Activated CD4-positive, alpha-beta memory T cell treated with anti-CD3 and anti-CD28 coated beads for 36 hours (primary cell): ENCODE measurements at regions not wholly inside any gene's neighbourhood (a gene's known extent, or its start where the extent isn't known, plus 50 kb on each side); places are given as distances from the start of the nearest gene placed in this dataset.

ENCODE experiments used
- CTCF ChIA-PET: fragments of 350-600 bp; sonication (Branson Sonifier 250); formaldehyde crosslinking; loops from one replicate; lab custom pipeline; 2021; ENCODE audit warnings: antibody characterized with exemption, inconsistent platforms; lab: Charles Lee
- POLR2A ChIA-PET: fragments of 350-600 bp; sonication (Branson Sonifier 250); formaldehyde crosslinking; loops from one replicate; lab custom pipeline; 2021; ENCODE audit warnings: antibody characterized with exemption; lab: Charles Lee
- DNase-seq: peaks from one replicate; pipeline ENCODE4 v3.0.0-alpha.2; 2020
- H3K27ac Mint-ChIP-seq: one replicate; pipeline ENCODE4 v1.8.0; 2021; ENCODE audit warnings: mixed read lengths
- H3K27me3 Mint-ChIP-seq: one replicate; pipeline ENCODE4 v1.8.0; 2021; ENCODE audit warnings: mixed read lengths
- H3K36me3 Mint-ChIP-seq: one replicate; pipeline ENCODE4 v1.8.0; 2021; ENCODE audit warnings: mixed read lengths
- H3K4me1 Mint-ChIP-seq: one replicate; pipeline ENCODE4 v1.8.0; 2021; ENCODE audit warnings: low read depth, mixed read lengths
- H3K4me3 Mint-ChIP-seq: one replicate; pipeline ENCODE4 v1.8.0; 2021; ENCODE audit warnings: mild to moderate bottlenecking, mixed read lengths
- H3K9me3 Mint-ChIP-seq: one replicate; pipeline ENCODE4 v1.8.0; 2021; ENCODE audit warnings: mixed read lengths
- intact Hi-C: fragments of 100-400 bp; cut with micrococcal nuclease; formaldehyde crosslinking; loops from one replicate; pipeline ENCODE4 v1.15.1; 2023

DNA sequence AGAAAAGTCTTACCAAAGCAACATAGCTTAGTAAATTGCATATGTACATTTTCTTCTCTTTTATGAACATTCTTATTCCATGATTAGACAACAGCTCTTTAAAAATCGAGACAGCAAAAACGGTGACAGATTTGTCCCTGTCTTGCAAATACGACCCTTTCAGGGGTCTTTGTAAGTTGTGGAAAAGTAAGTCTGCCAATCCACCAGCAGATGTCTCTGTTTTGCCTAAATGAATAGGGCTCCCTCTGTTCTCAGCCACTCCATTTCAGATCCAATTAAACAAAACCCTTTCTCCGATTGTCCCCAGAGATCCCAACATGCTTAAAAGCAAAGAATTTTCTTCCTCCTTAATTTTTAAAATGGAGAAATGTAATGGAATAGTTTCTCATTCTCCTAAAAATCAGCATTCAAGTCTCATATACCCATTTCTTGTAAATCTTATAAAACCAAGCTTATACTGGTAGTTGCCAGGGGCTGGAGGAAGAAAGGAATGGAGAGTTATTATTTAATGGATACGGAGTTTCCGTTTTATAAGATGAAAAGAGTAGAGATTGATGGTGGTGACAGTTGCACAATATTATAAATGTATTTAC, 61.0 kb upstream of the NFE2L3 start:
- CTCF ChIA-PET = interaction anchor here (0.7 to 6.4 kb wide), 49 partner anchors 9 to 601 kb away, joined by 3 to 100 read pairs (median 5); partner anchors contain the start of genes NFE2L3 and SNX10
- H3K27ac Mint-ChIP-seq = no peak overlapping the region
- DNase-seq = no peak

DNA sequence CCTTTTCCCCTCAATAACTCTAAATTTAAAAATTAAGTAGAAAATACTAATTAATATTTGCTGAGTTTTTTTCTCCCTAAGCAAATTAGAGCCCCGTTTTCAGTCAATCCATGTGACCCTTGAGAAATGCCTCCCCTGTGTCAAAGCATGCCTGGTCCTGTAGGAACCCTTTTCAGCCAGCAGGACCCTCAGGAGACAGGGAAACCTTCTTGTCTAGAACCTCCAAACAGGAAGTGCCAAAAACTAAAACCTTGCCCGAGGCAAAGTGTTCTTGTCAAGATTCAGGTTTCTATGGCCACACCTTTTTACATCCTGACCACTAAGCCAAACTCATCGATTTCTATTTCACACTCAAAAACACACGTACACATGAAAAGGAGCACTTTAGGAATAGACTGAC, 60.1 kb upstream of the NFE2L3 start:
- Mint-ChIP-seq H3K9me3 (no peaks in the 10 kb centered on the region), H3K4me1 (peaks cover 21% of the 10 kb centered on the region), H3K36me3 (no peaks in the 10 kb centered on the region), H3K4me3 (no peak overlapping the region), H3K27me3 (no peaks in the 10 kb centered on the region), H3K27ac (no peak overlapping the region)
- ChIA-PET CTCF (interaction anchor here (0.6 to 6.4 kb wide), 19 partner anchors 8 to 1069 kb away, joined by 3 to 100 read pairs (median 10); partner anchors contain the start of gene NFE2L3), POLR2A (interaction anchor here (1.1 to 2.0 kb wide), 3 partner anchors 60 to 101 kb away, joined by 3 to 9 read pairs (median 6); partner anchors contain the start of gene NFE2L3)
- intact Hi-C loops = loop anchor here (1.0 to 5.0 kb wide), 7 partner anchors 61 to 575 kb away; partner anchors contain the start of genes HNRNPA2B1 and NFE2L3
- no peak for DNase-seq

More for the DNA sequence above, 61.0 kb upstream of the NFE2L3 start:
- H3K9me3 Mint-ChIP-seq = no peaks in the 10 kb centered on the region
- H3K27me3 Mint-ChIP-seq = no peaks in the 10 kb centered on the region
- no peaks in the 10 kb centered on the region for H3K36me3 Mint-ChIP-seq
- POLR2A ChIA-PET = interaction anchor here (0.6 to 1.2 kb wide), 3 partner anchors 61 to 111 kb away, joined by 3 read pairs; partner anchors contain the start of genes CBX3 and NFE2L3
- H3K4me1 Mint-ChIP-seq = peaks cover 14% of the 10 kb centered on the region
- intact Hi-C loops = loop anchor here (1.0 to 5.0 kb wide), 7 partner anchors 62 to 576 kb away; partner anchors contain the start of genes HNRNPA2B1 and NFE2L3
- H3K4me3 Mint-ChIP-seq = no peak overlapping the region

DNA sequence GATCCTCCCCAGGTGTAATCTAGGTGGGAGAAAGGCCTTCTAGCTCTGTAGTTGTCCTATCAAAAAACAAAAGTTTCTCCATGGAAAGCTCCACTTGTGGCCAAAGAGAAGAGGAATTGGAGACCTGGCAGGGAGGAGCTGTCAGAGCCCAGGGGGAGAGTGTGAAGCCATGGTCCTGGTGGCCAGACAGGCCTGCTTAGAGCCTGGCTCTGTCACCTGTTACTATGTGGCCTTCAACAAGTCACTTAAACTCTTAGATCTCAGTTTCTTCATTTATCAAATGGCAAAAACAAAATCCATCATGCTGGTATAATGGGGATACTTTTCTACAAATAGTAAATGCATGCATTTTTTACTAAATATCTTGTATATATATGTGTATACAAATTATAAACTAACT, 59.0 kb upstream of the NFE2L3 start:
- Mint-ChIP-seq H3K36me3 (no peaks in the 10 kb centered on the region), H3K4me3 (no peak overlapping the region), H3K4me1 (peaks cover 31% of the 10 kb centered on the region), H3K27me3 (no peaks in the 10 kb centered on the region), H3K27ac (no peak overlapping the region), H3K9me3 (no peaks in the 10 kb centered on the region)
- POLR2A ChIA-PET = interaction anchor here (0.7 to 2.0 kb wide), 4 partner anchors 59 to 104 kb away, joined by 3 to 9 read pairs (median 4); partner anchors contain the start of gene NFE2L3
- intact Hi-C loops = loop anchor here (5.0 kb wide), 1 partner anchor 574 kb away; no protein-coding TSS in a partner anchor
- CTCF ChIA-PET = interaction anchor here (0.6 to 6.4 kb wide), 6 partner anchors 9 to 575 kb away, joined by 3 to 100 read pairs (median 4); no protein-coding TSS in a partner anchor
- no peak for DNase-seq

DNA sequence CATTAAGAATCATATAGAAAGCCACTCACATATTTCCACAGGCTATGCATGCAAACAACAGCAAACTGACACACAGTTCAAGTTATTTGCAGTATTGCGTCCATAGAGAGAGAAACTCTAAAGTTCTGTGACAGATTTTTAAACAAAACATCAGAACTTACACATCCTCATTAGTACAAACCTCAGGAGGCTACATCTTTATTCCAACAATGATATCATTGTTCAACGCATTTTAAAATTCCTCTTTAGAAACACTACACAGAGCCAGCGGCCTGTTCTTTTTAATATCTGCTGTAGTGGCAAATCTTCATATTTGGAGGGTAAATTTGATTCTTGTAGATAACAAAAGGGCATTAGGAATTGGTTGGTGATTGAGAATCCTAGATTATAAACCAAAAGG, 55.9 kb upstream of the NFE2L3 start:
- no peak overlapping the region for H3K4me3 Mint-ChIP-seq
- H3K4me1 Mint-ChIP-seq = peaks cover 30% of the 10 kb centered on the region
- no peaks in the 10 kb centered on the region for H3K9me3 Mint-ChIP-seq
- no peaks in the 10 kb centered on the region for H3K36me3 Mint-ChIP-seq
- no peaks in the 10 kb centered on the region for H3K27me3 Mint-ChIP-seq
- no peak overlapping the region for H3K27ac Mint-ChIP-seq
- DNase-seq = no peak
- ChIA-PET POLR2A (no interaction called here), CTCF (interaction anchor here (1.4 kb wide), 1 partner anchor 274 kb away, joined by 4 read pairs; no protein-coding TSS in a partner anchor)
- intact Hi-C loops = loop anchor here (1.0 kb wide), 1 partner anchor 10 kb away; no protein-coding TSS in a partner anchor

DNA sequence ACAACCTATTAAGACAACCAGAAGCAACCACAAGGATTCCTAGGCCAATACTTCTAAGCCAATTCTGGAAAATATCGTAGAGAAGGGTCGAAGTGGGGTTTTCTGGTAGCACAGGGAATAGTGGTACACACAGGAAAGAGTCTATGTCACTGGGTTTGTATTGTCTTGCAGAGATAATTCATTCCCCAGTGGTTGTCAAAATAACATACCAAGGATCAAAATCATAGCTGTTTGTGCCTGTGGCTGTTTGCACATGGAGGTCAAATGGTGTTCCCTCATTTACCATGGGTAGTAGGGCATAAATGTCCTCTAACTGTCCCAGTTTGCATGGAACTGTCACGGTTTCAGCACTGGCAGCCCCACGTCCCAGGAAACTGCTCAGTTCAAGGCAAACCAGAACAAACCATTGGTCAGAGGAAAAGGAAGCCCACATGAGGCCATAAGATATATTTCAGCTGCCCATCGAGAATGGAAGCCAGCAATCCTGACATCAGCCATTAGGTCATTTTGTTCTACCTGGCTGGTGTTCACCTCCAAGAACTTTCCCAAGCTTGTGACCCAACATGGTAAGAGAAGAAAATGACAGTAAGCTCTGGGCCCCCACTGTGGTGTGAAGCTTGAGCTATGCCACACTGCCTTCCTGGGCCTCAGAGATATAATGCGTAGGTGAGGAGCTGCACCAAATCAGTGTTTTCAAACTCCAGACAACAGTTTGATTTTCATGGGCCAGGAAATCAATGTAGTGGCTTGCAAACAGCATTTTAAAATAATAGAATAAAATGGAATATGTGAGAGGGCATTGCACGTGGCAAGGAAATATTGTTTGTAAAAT, 53.9 kb upstream of the NFE2L3 start:
- CTCF ChIA-PET = no interaction called here
- peak overlapping the region; percentile 85 for H3K27ac Mint-ChIP-seq
- H3K27me3 Mint-ChIP-seq = no peaks in the 10 kb centered on the region
- no peaks in the 10 kb centered on the region for H3K36me3 Mint-ChIP-seq
- peaks cover 30% of the 10 kb centered on the region for H3K4me1 Mint-ChIP-seq
- no peaks in the 10 kb centered on the region for H3K9me3 Mint-ChIP-seq
- DNase-seq = no peak
- peak overlapping the region; percentile 18 for H3K4me3 Mint-ChIP-seq
- intact Hi-C loops = no loop called here
- POLR2A ChIA-PET = interaction anchor here (1.1 to 1.4 kb wide), 2 partner anchors 53 to 90 kb away, joined by 3 to 5 read pairs; partner anchors contain the start of gene NFE2L3

DNA sequence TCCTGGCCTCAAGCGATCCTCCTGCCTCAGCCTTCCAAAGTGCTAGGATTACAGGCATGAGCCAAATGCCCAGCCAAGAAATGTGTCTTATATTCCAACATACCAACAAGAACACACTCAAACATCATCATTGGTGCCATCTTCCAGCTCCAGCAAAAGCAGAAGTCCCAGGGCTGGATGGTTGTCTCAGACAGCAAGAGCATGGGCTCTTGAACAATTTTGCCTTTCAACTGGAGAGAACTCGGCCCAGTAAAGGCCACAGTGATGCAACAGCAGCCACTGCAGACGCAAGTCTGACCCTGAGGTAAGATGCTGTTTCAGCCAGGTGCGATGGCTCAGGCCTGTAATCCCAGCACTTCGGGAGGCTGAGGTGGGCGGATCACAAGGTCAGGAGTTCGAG, 52.8 kb upstream of the NFE2L3 start:
- CTCF ChIA-PET = interaction anchor here (1.0 kb wide), 1 partner anchor 9 kb away, joined by 3 read pairs; no protein-coding TSS in a partner anchor

DNA sequence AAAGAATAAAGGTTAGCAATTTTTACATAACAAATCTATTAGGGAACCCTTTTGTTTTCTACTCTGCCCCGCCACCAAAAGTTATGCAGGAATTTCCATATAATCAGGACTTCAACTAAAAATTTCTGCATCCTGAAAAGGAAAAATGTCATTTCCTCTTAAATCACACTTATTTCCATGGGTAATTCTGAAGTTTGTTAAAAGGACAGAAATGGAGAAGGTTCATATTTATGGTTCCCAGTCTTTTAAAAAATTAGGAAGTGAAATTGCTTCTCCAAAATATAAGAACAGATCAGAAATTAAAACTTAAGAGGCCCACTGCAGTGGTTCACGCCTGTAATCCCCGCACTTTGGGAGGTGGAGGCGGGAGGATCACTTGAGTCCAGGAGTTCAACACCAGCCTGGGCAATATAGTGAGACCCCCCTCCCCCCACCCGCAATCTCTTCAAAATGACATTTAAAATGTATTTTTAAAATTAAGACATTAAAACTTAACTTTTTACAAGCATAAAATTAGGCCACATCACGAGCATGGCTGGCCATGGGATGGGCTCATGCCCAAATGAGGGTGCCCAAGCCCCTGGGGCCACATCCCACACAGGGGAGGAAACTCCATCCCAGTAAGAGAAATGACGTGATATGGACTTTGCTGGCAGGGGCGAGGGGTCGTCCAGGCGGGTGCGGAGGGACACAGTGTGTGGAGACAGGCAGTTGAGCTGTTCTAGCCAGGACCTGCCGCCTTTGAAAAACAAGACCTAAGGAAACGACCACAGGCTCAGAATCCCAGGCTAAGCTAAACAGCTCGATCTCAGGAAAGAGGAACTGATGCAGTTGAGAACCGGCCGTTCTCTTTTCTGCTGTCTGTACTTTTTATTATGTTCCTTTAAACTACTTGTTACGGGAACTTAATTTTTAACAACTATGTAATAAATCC, 51.3 kb upstream of the NFE2L3 start:
- no peaks in the 10 kb centered on the region for H3K27me3 Mint-ChIP-seq
- H3K4me3 Mint-ChIP-seq = no peak overlapping the region
- no peak overlapping the region for H3K27ac Mint-ChIP-seq
- DNase-seq = no peak
- H3K9me3 Mint-ChIP-seq = no peaks in the 10 kb centered on the region
- peaks cover 30% of the 10 kb centered on the region for H3K4me1 Mint-ChIP-seq
- intact Hi-C loops = no loop called here
- H3K36me3 Mint-ChIP-seq = no peaks in the 10 kb centered on the region
- CTCF ChIA-PET = interaction anchor here (1.4 kb wide), 1 partner anchor 10 kb away, joined by 5 read pairs; no protein-coding TSS in a partner anchor
- POLR2A ChIA-PET = no interaction called here

More for the DNA sequence above, 52.8 kb upstream of the NFE2L3 start:
- no peak overlapping the region for H3K4me3 Mint-ChIP-seq
- H3K9me3 Mint-ChIP-seq = no peaks in the 10 kb centered on the region
- H3K4me1 Mint-ChIP-seq = peaks cover 30% of the 10 kb centered on the region
- no peaks in the 10 kb centered on the region for H3K36me3 Mint-ChIP-seq
- H3K27ac Mint-ChIP-seq = no peak overlapping the region
- intact Hi-C loops = no loop called here
- no peaks in the 10 kb centered on the region for H3K27me3 Mint-ChIP-seq
- POLR2A ChIA-PET = interaction anchor here (0.7 kb wide), 1 partner anchor 75 kb away, joined by 3 read pairs; no protein-coding TSS in a partner anchor
- DNase-seq = no peak

DNA sequence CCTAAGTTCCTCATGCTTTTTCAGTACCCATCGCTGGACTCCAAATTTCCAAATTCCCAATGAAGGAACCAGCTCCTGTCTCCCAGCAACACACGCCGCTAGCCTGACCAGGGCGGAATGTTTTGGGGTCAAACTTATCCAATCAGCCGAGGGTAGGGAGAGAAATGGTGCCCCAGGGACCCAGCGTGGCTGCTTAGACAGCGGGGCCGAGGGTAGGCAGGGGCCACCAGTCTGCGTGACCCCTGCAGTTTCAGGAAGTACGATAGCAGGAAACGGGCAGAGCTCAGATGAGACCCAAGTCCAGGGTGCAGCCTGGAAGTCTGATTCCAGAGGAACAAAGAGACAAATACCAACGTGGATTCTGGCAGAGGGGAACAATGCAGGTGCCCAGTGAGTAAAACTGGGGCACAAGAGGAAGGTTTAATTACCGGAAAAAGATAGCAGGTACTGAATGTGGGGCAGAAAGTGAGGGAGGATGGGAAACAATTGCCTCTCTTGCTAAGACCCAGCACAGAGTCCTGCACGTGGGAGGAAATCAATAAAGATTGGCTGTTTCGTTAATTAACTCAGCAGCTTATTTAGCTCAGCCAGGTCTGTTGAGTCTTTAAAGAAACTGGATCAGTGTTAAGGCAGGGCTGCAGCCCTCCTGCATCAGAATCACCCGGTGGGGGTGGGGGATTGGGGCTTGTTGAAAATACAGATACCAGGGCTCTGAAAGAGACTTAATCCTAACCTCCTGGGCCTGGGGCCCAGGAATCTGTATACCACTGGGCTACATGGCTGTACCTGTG, 50.4 kb upstream of the NFE2L3 start:
- no peaks in the 10 kb centered on the region for H3K9me3 Mint-ChIP-seq
- POLR2A ChIA-PET = no interaction called here
- peak overlapping the region; percentile 63 for H3K4me3 Mint-ChIP-seq
- CTCF ChIA-PET = interaction anchor here (1.4 kb wide), 1 partner anchor 11 kb away, joined by 5 read pairs; no protein-coding TSS in a partner anchor
- H3K4me1 Mint-ChIP-seq = peaks cover 30% of the 10 kb centered on the region
- no peaks in the 10 kb centered on the region for H3K27me3 Mint-ChIP-seq
- DNase-seq = no peak
- H3K36me3 Mint-ChIP-seq = no peaks in the 10 kb centered on the region
- H3K27ac Mint-ChIP-seq = peak overlapping the region; percentile 81
- intact Hi-C loops = no loop called here

DNA sequence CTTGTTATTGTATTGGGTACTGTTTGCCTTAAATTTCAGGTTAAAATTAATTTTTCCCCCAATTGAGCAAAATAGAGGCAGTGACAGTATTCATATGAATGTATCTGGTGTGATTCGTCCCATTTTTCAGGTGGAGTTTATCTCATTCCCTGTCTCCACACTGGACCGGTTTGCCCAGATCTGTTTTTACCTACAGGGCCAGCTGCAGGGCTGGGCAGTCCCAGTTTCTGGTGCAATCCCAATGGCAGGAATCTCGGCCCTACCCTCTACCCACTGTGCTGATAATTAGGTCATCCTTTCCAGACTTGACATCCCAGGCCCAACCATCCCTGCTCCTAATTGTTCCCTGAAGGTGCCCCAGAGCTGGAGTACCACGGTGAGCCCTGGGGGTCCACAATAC, 49.8 kb upstream of the NFE2L3 start:
- CTCF ChIA-PET = no interaction called here
- no peaks in the 10 kb centered on the region for H3K9me3 Mint-ChIP-seq
- no peak overlapping the region for H3K27ac Mint-ChIP-seq
- H3K36me3 Mint-ChIP-seq = no peaks in the 10 kb centered on the region
- peak overlapping the region; percentile 63 for H3K4me3 Mint-ChIP-seq
- H3K4me1 Mint-ChIP-seq = peaks cover 26% of the 10 kb centered on the region
- H3K27me3 Mint-ChIP-seq = no peaks in the 10 kb centered on the region
- intact Hi-C loops = no loop called here
- POLR2A ChIA-PET = no interaction called here
- no peak for DNase-seq
